GM13976 (cell line): ENCODE measurements at regions not wholly inside any gene's neighbourhood (a gene's known extent, or its start where the extent isn't known, plus 50 kb on each side); places are given as distances from the start of the nearest gene placed in this dataset.

Experiments
- DNase-seq: peaks from one replicate; pipeline ENCODE4 v3.0.0; 2012; ENCODE audit warnings: low spot score
- in situ Hi-C: fragments of 300-500 bp; cut with MboI; formaldehyde crosslinking; loops from one replicate; pipeline ENCODE4 v1.12.0; 2022; ENCODE audit warnings: low sequenced_read_pairs, mixed read lengths, inconsistent platforms; ENCODE audit not compliant: unreplicated experiment
- TF ChIP-seq, protein P1 (sequence below): IDR thresholded peaks from 2 replicates; pipeline ENCODE4 v1.5.1; 2012; ENCODE audit warnings: borderline replicate concordance, mild to moderate bottlenecking; ENCODE audit not compliant: insufficient read depth; ENCODE audit errors: extremely low read depth, missing control alignments, control extremely low read depth

DNA sequence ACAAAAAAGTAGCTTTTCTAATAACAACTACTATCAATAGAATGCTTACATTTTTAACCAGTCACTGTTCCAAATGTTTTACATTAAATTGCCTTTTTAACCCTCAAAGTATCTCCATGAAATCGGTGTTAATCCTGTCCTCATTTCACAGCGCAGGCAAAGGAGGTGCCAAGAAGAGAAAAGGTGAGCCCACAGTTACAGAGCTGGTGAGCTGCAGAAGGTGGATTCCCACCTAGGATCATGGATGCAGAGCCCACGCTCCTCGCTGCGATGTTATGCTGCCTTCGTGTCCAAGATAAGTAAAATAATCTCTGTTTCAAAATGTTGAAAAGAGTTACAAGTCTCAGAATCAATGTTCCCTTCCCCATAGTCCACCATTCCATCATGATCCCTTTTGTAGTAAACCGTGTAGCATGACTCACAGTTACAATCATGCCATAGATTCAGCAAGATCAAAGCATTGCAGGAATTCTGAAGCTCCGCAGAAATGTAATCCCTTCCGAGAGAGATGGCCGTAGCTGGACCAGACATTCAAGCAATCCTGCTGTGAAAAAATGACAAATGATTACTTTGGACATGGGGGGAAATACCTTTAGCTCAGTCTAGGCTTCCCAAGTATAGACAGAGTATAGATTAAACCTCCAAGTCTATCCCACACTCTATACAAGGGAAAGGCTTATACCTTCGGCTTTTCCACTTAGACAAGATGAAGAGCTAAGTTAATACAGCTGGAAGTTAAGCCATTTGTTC is 394.7 kb upstream of the AKR1E2 start:
- TF ChIP-seq, protein P1, sequence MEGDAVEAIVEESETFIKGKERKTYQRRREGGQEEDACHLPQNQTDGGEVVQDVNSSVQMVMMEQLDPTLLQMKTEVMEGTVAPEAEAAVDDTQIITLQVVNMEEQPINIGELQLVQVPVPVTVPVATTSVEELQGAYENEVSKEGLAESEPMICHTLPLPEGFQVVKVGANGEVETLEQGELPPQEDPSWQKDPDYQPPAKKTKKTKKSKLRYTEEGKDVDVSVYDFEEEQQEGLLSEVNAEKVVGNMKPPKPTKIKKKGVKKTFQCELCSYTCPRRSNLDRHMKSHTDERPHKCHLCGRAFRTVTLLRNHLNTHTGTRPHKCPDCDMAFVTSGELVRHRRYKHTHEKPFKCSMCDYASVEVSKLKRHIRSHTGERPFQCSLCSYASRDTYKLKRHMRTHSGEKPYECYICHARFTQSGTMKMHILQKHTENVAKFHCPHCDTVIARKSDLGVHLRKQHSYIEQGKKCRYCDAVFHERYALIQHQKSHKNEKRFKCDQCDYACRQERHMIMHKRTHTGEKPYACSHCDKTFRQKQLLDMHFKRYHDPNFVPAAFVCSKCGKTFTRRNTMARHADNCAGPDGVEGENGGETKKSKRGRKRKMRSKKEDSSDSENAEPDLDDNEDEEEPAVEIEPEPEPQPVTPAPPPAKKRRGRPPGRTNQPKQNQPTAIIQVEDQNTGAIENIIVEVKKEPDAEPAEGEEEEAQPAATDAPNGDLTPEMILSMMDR = no peak
- DNase-seq = no peak
- in situ Hi-C loops = no loop called here

DNA sequence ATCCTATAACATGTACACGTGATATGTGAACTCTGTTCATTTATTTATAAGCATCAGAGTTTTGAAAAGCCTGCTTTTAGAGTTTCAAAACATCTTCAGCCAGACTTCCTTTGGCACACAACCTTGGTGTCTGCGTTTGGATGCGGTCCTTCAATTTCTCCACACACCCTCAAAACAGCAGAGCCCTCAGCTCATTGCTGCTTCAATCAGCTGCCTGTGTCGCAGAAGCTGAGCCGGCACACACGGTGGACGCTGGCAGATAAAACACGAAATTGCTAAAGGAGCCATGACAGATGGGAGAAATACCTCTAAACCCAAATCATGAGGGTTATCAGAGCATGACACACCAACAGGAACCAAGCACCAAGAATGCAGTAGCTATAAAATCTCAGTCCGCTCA is 396.4 kb upstream of the AKR1E2 start:
- no peak for DNase-seq
- in situ Hi-C loops = no loop called here
- TF ChIP-seq, protein P1 = no peak

DNA sequence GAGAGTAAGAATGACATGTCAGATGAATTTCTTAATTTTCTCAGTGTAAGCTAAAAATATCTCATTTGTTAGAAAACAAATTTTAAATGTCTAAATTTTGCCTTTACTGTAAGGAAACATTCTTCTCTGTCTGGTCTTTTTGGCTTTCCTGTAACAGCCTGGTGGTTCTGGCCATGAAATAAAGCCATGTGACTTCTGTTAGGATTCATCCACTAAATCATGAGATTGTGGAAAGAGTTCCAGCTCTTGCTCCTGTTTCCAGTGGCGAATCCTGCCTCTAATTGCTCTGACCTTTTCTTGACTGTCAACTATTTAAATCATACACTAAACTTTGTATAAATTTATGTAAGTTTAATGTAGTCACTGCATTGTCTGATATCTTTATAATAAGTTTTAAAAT is 398.5 kb upstream of the AKR1E2 start:
- DNase-seq = no peak
- in situ Hi-C loops = no loop called here
- TF ChIP-seq, protein P1 = no peak

DNA sequence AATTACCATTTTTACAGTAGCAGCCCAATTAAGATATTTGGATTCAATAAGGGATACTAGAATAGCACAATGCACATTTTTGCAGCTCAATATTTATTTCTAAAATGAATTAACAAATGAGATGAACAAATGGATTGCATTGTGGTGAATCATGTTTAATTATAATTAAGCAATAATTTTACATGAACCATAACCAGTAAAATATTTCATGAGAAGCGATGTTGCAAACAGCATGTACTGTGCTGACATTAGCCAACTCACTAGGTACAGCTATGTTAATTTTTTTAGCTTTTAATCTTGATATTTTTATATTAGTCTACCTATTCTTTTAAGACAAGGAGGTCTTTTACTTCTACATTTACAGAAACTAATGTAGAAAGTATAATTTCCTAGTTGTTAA is 399.1 kb upstream of the AKR1E2 start:
- in situ Hi-C loops = no loop called here

DNA sequence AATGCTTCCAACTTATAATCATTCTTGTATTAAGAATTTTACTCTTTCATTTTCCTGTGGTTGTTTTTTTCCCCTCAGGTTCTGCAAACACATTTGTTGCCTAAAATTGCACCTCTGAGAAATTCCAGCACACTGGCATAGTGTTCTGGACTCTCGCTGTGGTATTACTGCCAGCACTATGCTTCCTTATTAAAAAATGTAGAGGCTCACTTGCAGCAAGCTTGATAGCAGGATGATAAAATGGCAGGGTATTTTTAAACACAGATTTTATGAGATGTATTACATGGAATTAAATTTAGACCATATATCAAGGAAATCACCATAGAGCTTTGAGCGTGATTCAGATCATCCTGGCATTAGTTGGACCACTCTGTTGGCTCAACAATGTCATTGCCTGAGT is 416.7 kb upstream of the AKR1E2 start:
- DNase-seq = no peak
- TF ChIP-seq, protein P1 = no peak
- in situ Hi-C loops = no loop called here

More for the DNA sequence above, 399.1 kb upstream of the AKR1E2 start:
- no peak for DNase-seq
- TF ChIP-seq, protein P1 = no peak

DNA sequence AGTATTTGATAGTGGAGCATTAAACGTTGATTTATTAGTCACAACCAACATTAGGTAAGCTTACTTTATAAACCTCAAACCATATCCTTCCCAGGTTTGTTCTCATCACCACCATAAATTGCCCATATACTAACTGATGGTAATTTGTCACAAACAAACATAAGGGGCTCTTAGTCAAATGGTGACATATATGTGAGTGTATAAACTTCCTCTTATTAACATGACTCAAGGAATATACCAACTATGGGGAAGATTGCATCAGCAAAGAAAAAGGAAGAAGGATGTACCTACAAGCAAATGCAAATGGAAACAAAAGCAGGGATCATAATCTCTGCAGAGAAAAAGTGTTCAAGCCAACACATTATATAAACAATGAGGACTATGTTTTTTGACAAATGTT is 418.2 kb upstream of the AKR1E2 start:
- in situ Hi-C loops = no loop called here
- TF ChIP-seq, protein P1 = no peak
- no peak for DNase-seq

DNA sequence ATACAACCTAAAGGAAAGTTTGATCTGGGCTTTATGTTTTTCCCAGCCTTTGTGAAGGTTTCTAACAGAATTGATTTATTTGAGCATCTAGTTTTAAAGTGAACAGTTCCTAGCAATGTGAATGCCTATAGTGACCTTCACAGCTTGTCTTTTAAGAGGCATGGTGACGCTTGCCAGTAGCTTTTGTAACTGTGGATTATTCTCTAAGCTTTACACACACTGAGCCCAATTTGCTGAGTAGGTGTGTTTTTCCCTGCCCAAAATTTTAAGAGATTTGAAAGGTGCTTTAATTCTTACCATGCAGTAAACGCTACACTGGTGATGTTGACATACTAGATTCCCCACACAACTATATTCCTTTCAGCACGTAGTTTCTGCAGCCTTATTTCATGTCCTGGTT is 420.2 kb upstream of the AKR1E2 start:
- TF ChIP-seq, protein P1 = no peak
- in situ Hi-C loops = no loop called here

More for the DNA sequence above, 420.2 kb upstream of the AKR1E2 start:
- DNase-seq = no peak
